ENCODE measurements at regions not wholly inside any gene's neighbourhood (a gene's known extent, or its start where the extent isn't known, plus 50 kb on each side); places are given as distances from the start of the nearest gene placed in this dataset.

DNA sequence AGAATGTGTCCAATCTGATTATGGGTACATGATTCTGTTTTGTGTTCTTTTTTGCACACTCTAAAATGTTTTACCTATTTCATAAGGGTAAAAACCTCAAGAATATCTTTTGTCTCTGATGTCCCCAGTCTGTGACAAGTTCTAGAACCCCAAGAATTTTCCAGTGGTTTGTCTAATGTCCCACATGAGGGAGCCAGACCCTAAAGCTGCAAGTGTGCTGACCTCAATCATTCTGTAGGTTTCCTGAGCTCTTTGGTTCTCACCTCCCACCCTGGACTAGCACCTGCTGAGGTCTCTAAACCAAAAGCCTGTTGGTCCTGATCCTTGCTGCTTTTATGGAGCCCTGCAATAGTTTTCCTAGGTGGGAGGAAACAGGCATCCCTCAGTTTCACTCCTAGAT lies 149.8 kb upstream of the MPPED2 start:
- no peak for DNase-seq

DNA sequence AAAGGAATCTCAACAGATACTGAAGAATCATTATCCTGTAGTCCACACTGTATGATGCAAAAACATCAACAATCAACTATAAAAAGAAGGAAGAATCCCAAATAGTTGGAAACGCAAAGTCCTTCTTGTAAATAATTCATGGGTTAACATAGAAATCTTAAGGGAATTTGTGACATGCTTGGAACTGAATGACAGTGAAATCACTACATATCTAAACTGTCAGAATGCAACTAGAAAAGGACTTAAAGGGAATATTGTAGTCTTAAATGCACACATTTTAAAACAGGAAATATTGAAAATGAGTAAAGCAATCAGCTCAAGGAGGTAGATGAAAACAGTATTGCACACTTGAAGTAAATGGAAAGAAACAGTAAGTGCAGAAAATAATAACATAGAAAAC lies 147.6 kb upstream of the MPPED2 start:
- no peak for DNase-seq

DNA sequence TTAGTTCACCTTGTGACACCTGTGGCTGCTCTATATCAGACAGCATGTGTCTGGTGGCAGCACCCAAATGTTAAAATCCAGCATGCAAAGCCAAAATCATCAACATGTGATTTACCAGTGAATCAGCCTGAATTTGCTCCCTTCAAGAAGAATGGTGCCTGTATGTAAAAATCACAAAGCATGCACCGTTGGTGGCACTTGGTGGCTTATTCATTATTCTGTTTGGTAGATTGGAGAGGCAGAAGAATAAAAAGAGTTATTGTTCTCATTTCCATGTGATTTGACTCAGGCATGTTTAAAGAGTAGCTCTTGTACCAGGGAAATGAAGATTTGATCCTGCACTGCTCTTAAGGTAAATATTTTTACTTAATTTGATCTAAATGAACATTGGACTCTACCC lies 143.9 kb upstream of the MPPED2 start:
- no peak for DNase-seq

DNA sequence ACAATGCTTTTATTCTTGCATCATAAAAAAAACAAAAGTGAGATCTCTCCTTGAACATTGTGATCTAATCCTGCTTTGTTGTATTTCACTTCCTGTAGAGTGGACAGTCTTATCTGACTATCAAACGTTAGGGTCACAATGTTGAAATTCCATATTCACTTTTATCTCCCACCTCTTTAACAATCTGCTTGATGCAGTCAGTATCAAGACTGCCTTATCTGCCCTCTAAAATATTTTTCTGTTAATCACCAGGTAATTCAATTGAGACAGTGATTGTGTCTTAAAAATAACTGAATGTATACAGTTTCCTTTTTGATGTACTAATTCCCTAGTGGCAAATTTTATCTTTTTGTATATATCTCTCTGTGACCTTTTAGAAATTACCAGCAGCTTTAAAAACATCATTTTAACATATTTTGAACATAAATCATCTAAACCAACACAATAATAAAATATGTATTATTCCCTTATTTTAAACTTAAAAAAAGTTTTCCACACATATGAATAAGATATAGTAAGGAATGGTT lies 143.1 kb upstream of the MPPED2 start:
- DNase-seq: no peak

DNA sequence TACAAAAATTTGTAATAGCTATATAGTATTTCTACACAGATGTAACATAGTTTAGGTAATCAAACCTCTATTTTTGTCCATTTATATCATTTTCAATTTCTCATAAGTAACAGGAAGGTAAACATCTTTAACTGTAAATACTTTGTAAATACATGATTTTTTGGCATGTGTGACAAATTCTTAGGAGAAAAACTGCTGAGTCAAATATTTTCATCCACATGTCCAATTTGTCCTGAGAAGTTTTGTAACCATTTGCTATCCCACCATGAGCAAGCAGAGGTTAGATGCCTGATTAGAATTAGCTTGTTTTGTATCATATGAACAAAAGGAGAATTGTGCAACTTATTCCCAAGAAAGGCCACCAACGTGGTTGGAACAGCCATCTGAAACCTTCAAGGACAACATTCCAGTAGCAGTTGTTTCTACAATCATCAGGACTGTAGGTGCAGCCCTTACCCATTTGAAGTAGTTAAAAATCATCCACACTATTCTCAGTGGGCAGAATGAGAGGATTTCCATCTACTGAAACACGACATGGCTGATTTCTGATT lies 139.6 kb upstream of the MPPED2 start:
- no peak for DNase-seq

DNA sequence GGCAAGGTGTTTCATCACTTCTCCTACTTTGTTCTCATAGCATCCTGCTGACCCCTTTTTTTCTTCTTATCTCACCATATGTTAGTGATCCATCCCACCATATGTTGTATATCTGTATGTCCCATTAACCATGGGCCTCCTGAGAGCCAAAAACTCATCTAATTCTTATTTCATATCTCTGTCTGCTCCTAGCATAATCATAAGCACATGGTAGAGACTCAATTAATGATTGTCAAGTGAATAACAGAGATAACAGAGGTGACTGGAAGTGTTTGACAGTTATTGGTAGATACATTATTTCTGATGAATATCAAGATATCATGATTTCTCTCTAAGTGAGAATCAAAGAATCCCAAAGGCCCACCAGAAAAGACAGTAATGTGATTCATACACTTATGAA lies 138.1 kb upstream of the MPPED2 start:
- no peak for DNase-seq

DNA sequence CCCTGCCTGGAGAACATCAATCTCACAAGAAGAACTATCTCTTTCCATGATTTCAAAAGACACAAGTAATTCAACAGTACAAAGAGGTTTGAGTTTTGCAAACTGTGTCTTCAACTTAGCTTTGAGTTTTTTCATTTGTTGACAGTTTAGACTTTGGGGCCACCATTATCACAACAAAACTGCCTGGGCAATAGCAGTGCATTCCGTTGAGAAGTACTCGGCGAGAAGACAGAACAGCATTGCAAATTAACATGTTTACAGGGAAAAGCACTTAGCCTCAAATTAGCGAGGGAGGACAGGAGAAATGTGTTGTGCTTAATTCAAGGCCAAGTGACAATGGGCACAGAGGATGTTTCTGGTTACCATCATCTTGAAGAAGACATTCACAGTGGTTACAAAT lies 133.2 kb upstream of the MPPED2 start:
- DNase-seq: no peak

DNA sequence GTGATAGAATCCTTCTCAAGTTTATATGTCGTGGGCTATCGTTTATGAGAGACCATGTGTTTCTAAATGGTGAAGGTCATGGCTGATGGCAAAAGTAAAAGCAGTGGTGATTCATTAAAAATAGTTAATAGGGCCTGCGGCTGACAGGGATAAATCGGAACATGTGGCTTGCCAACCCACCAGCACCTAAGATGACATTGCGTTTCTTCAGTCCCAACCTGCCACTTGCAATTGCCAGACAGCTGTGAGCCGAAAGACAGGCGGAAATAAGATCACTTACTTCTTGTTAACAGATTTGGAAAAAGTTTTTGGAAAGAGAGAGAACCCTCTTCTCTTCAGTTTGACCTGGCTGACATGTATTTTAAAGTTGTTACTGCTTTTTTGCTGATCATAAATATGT lies 131.5 kb upstream of the MPPED2 start:
- no peak for DNase-seq

DNA sequence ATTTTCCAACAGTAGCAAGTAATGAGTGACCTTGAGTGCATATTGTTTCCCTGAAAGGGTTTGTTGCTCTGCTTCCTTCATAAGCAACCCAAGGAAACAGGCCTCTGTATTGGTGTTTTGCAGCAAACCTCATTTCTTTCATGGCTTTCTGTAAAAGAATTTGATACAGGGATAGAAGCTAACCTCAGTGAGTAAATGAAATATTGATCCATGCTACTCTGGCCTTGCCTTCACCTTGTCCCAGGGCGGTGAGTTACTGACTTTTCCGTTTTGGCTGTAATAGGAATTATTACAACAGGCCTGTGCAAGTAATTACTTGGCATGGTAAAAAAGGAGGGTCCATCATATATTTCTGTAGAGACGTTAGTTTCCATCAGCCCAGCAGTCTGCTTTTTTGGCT lies 130.9 kb upstream of the MPPED2 start:
- DNase-seq: no peak

DNA sequence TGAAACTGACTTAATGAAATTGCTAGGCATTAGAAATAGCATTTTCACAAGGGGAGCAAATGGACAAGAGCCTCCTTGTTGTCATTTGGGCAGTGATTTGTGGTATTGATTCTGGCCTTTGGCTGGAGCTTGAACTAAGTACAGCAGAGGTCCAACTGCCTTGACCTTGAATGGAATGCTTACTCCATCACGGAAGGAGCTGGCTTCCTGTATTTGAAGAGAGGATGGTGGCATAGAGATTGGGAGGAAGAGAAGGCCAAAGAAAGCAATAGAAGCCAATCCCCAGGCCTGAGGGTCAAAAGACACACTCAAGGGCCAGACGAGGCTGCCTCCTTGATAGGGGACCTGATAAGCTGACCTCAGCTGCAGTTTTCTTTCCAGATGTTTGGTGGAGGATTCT lies 126.6 kb upstream of the MPPED2 start:
- DNase-seq: no peak

DNA sequence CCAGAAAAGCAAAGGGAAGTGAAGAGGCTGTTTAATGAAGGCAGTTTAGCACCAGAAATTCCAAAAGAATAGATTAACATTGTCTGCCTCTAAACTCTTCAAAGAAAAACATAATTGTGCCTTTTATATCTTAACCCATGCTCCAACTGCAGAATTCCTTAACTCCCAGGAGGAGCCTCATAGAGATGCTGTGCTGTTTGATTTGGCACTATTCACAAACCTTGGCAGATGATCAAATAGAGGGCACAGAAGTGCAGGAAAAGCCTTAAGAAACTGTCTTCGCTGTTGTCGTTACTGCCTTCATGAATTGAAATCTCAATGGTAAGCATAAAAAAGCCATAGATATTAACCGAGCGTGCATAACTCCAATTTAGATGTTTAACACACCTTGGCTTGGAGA lies 124.1 kb upstream of the MPPED2 start:
- DNase-seq: no peak

DNA sequence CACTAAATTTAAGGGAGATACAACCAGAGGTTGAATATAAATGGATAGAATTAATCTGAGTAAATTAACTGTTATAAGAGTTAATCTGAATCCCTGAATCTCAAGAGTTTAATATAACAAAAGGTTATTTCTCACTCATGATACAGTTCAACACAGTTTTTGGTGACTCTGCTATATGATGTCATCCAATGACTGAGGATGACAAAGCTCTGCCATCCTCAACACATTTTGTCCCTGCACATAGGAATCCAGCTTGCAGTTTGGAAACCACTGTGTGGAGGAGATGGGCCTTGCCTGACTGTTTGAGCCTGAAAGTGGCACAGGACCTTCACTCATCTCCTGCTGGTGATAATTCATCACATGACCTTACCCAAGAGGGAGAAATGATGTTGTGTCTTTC lies 121.0 kb upstream of the MPPED2 start:
- DNase-seq: no peak

DNA sequence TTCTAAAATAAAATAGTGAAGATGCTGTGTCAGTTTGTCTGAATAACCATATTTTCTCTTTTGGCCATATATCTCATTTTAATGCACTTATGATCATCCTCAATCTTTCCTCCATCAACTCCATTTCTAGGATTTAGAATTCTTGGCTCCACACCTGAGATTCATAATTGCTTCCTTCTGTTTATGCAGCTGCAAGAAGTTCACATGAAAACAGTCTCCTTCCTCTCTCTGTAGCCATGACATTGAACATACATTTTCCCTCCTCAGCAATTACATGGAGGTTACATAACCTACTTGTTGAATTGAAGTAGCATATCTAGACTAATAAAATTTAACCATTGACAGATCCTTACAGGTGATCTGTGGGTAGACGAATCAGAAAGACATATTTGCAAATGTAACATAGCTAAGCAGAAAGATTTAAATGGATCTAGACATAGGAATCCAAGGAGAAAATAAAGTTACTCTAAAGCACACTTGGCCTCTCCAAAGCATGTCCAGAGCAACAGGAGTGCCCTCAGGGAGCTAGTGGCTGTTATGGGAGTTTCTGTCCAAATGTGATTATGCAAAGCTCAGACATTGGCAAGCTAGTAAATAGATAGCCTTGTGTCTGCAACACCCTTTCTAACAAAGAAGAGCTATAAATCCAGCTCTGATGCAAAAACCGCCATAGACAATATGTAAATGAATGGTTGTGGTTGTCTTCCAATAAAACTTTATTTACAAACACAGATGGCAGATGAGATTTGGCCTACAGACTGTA lies 119.9 kb upstream of the MPPED2 start:
- DNase-seq: no peak

DNA sequence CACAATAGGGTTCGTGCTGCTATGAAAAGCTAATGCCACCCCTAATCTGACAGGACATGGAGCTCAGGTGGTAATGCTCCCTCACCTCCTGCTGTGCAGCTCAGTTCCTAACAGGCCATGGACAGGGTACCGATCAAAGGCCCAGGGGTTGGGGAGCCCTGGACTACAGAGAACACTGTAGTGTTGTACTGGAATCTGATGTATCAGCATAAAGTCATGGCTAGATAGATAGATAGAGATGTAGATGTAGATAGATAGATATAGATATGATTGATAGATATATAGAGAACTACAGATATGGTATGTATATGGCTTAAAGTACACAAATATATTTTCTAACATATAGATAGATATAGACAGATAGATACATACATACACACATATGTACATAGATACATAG lies 112.3 kb upstream of the MPPED2 start:
- DNase-seq: no peak

DNA sequence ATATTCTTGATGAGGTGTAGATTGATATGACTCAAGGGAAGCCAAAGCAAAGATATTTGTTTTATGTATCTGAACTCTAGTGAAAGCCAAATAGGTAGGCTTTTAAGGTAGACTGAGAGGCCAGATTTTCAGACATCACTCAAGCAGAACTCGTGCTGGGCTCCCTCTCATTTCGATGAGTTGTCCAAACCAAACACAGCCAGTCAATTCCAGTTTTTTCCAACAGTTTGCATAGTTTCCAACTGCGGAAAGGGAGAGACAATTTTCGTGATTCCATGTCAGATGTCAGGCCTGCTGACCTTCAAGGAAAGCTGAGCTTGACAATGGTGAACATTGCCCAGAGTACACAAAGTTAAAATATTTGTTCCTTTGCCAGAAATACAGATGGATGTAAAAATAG lies 110.9 kb upstream of the MPPED2 start:
- no peak for DNase-seq

DNA sequence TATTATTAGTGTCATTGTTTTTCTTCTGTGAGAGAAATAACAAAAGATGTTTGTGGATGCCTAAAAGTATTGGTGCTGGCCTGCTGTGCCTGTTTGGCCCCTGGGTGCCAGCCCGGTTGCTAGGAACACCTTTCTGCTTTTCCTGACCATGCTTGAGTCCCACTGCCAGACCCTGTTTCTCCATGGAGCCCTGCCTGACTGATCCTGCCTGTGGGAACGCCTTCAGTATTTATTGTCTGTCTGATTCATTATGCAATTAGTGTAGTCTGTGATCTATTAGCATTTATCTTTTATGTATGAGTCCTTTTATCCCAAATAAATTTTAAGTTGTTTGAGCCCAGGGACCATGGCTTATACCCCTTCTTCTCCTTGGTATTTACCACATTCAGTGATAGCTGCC lies 98.6 kb upstream of the MPPED2 start:
- no peak for DNase-seq

DNA sequence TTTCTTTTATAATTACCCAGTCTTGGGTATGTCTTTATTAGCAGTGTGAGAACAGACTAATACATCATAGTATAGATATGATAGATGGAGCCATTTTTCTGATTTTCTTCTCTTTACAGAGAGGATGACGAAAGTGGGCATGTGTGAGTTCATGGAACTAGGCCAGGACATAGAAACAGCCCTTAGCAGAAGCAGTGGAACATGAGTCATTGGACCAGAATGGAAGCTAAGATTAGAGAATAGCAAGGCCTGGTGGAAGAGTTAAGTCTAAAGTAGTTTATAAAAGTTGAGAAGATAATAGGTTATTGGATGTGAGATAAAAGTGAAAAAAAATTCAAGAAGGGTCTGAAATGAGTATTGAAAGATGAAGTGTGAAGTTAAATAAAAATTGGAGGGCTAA lies 97.0 kb upstream of the MPPED2 start:
- no peak for DNase-seq

DNA sequence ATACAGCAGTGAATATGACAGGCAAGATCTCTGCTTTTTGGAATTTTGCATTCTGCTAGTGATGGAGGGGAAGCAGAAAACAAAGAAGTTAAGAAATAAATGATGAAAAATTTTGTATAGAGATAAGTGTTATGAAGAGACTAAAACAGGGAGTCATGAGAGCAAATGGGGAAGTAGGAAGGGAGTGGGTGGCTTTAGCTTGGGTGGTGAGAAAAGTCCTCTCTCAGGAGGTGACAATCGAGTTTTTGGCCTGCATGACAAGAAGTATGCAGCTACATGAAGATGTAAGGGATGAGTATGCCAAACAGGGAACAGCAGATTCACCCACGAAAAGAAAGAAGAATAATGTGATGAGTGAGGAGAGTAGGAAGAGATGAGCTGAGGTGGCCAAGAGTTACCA lies 80.7 kb upstream of the MPPED2 start:
- DNase-seq: peak in 2 of 4 experiments; percentile 7 to 8

DNA sequence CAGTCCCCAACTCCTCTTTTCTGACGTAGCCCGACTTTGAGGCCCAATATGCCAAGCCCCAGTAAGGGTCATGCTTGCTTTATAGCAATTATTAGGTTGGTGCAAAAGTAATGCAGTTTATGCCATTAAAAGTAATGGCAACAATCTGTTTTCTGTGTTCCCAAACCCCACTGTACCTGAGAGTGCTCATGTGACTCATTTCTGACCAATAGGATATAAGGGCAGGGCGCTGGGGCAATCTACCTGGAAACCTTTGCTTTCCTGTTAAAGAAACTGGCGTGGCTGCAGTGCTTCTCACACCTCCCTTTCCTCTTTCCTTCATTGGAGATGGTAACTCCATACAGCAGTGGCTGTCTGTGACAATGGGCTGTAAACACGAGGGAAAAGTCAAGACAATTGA lies 78.9 kb upstream of the MPPED2 start:
- no peak for DNase-seq

DNA sequence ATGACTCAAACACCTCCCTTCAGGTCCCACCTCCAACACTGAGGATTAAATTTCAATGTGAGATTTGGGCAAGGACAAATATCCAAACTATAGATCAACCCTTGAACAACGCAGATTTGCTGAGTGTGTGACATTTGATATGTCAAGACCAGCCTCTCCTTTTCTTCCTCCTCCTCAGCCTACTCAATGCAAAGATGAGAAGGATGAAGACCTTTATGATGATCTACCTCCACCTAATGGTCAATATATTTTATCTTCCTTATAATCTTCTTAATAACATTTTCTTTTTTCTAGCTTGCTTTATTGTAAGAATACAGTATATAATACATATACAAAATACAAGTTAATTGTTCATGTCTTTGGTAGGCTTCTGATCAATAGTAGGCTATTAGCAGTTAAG lies 67.5 kb upstream of the MPPED2 start:
- peak in 2 of 4 experiments; percentile 3 to 23 for DNase-seq

DNA sequence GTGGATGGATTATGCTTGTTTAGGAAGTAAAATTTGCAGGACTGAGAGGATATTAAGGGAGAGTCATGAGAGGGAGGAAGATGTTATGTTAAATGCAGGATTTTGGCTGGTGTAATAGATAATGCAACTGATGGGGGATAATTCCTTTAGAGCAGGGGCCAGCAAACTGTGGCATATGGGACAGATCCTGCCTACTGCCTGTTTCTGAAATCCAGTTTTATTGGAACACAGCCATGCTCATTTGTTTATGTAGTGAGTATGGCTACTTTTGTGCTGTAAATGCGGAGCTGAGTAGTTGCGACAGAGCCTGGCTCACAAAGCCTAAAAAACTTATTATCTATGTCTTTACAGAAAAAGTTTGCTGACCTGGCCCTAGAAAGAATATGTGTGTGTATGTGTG lies 66.6 kb upstream of the MPPED2 start:
- DNase-seq: no peak

DNA sequence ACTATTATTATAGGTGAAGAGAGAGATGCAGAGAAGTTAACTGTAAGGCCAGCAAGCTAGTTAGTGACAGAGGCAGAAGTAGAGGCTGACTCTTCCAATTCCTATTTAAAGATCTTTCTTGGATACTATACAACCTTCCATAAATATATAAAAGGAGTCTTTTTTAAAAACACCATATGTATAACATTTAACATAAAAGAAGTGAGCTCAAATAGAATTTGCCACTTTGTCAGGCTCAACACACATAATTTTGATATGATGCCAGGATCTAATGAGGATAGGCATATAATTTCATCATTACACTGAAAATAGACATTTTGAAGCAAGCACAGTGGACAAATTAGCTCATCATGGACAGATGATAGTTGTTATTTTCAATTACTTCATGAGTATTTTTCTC lies 64.1 kb upstream of the MPPED2 start:
- no peak for DNase-seq
